ENCODE measurements at regions not wholly inside any gene's neighbourhood (a gene's known extent, or its start where the extent isn't known, plus 50 kb on each side); places are given as distances from the start of the nearest gene placed in this dataset.

DNA sequence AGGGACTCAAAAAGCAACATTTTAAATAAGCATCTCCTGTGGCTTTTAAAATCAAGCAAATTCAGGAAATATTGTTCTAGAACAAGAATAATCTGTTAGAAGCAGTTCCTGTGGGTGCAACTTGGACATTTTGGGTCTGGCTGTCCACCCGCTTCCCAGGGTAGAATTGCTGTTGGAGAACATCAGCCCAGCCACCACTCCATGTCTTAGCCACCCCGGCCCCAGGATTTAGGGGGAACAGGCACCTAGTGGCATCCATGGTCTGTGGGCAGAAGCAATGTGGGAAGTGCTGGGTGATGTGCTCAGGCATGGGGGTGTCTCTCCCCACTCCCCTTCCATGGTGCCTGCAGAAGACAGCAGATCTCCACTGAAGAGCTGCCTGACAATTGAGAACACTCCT, 162.6 kb downstream of the KLF13 start:
- peaks cover 0 to 13% (median 3%) of the 10 kb centered on the region in 5 donors for H3K4me1 ChIP-seq (ENCODE audit: control insufficient read depth in 5 of 5, insufficient read depth in 5 of 5, low read length in 5 of 5)
- DNase-seq, result no peak
- H3K4me3 ChIP-seq, result no peak overlapping the region
- H3K9ac ChIP-seq (ENCODE audit: insufficient read depth in 1 of 2, low read length in 2 of 2), result no peak overlapping the region
- no peak for ATAC-seq (ENCODE audit: insufficient read depth, low FRiP score)
- peaks cover 0 to 4% (median 0%) of the 10 kb centered on the region in 4 donors for H3K9me3 ChIP-seq (ENCODE audit: control insufficient read depth in 4 of 4, insufficient read depth in 3 of 4, low read length in 3 of 4)
- peaks cover 0 to 15% (median 14%) of the 10 kb centered on the region in 3 donors for H3K27me3 ChIP-seq (ENCODE audit: control insufficient read depth in 3 of 3, insufficient read depth in 3 of 3, low read length in 2 of 3)
- H3K36me3 ChIP-seq (ENCODE audit: control insufficient read depth in 4 of 4, insufficient read depth in 4 of 4, low read length in 4 of 4), result no peaks in the 10 kb centered on the region
- 89 to 94% methylated on average over 2 of the region's 2 CpGs for WGBS, 2 donors
- H3K27ac ChIP-seq (ENCODE audit: low read depth in 1 of 2, low read length in 1 of 2), result peak overlapping the region in 1 of 2 donors; percentile 58
- no peak for TF ChIP-seq CTCF (IDR thresholded peaks at IDR 0.05; ENCODE audit: control extremely low read depth, extremely low read depth)

- Histone ChIP-seq H3K4me1 (ENCODE audit: control insufficient read depth in 5 of 5, insufficient read depth in 5 of 5, low read length in 5 of 5) (peaks cover 0 to 13% (median 3%) of the 10 kb centered on the region in 5 donors), H3K27me3 (ENCODE audit: control insufficient read depth in 3 of 3, insufficient read depth in 3 of 3, low read length in 2 of 3) (peaks cover 0 to 8% (median 7%) of the 10 kb centered on the region in 3 donors), H3K4me3 (no peak overlapping the region), H3K9me3 (ENCODE audit: control insufficient read depth in 4 of 4, insufficient read depth in 3 of 4, low read length in 3 of 4) (no peaks in the 10 kb centered on the region), H3K27ac (ENCODE audit: low read depth in 1 of 2, low read length in 1 of 2) (no peak overlapping the region), H3K9ac (ENCODE audit: insufficient read depth in 1 of 2, low read length in 2 of 2) (no peak overlapping the region), H3K36me3 (ENCODE audit: control insufficient read depth in 4 of 4, insufficient read depth in 4 of 4, low read length in 4 of 4) (no peaks in the 10 kb centered on the region)
- peak; percentile 89 for TF ChIP-seq CTCF (IDR thresholded peaks at IDR 0.05; ENCODE audit: control extremely low read depth, extremely low read depth)
- ATAC-seq (ENCODE audit: insufficient read depth, low FRiP score) (no peak), DNase-seq (peak; percentile 35 to 54 (median 52))
- WGBS, 2 donors, result 46 to 52% methylated on average over 12 of the region's 12 CpGs
Measured at GRCh38 chr15:31489801-31490646, 163.4 kb downstream of the KLF13 start.

GRCh38 chr15:31494786-31495185, 168.2 kb downstream of the KLF13 start:
- no peak overlapping the region for H3K9ac ChIP-seq (ENCODE audit: insufficient read depth in 1 of 2, low read length in 2 of 2)
- no peaks in the 10 kb centered on the region for H3K9me3 ChIP-seq (ENCODE audit: control insufficient read depth in 4 of 4, insufficient read depth in 3 of 4, low read length in 3 of 4)
- ATAC-seq (ENCODE audit: insufficient read depth, low FRiP score) (no peak), DNase-seq (no peak)
- peaks cover 0 to 1% (median 0%) of the 10 kb centered on the region in 5 donors for H3K4me1 ChIP-seq (ENCODE audit: control insufficient read depth in 5 of 5, insufficient read depth in 5 of 5, low read length in 5 of 5)
- no peaks in the 10 kb centered on the region for H3K27me3 ChIP-seq (ENCODE audit: control insufficient read depth in 3 of 3, insufficient read depth in 3 of 3, low read length in 2 of 3)
- no peak for TF ChIP-seq CTCF (IDR thresholded peaks at IDR 0.05; ENCODE audit: control extremely low read depth, extremely low read depth)
- WGBS, 2 donors, result 81 to 85% methylated on average over 4 of the region's 4 CpGs
- no peaks in the 10 kb centered on the region for H3K36me3 ChIP-seq (ENCODE audit: control insufficient read depth in 4 of 4, insufficient read depth in 4 of 4, low read length in 4 of 4)
- H3K27ac ChIP-seq (ENCODE audit: low read depth in 1 of 2, low read length in 1 of 2), result no peak overlapping the region
- H3K4me3 ChIP-seq, result no peak overlapping the region

Data from lung (tissue), 11 donors.